ENCODE measurements at regions not wholly inside any gene's neighbourhood (a gene's known extent, or its start where the extent isn't known, plus 50 kb on each side); places are given as distances from the start of the nearest gene placed in this dataset.

DNA sequence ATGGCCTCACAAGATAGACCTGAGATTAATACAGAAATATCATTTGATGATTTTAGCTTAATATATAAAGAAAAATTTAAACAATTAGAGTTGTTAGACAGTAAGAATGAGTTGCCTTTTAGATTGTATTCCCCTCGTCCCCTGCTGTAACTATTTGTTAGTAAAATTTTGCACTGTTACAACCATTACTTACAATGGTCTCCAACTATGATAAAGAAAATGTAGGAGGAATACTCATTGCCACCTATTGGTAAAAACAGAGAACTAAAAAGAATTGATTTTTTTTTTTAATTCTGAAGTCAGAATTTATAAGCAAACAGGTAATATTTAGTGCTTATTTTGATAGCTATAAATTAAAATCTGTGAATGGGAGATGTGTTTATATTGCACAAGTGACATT, 937.6 kb downstream of the TLE4 start:
- CTCF ChIA-PET, result no interaction called here
- BruUV-seq (replicated peaks), result no TSS peak
- Mint-ChIP-seq H3K27me3 (ENCODE audit: unreplicated experiment) (no peaks in the 10 kb centered on the region), H3K4me1 (ENCODE audit: low read depth, unreplicated experiment) (no peaks in the 10 kb centered on the region), H3K4me3 (ENCODE audit: low read depth, unreplicated experiment) (no peak overlapping the region), H3K27ac (ENCODE audit: unreplicated experiment) (no peak overlapping the region), H3K36me3 (ENCODE audit: insufficient read depth, unreplicated experiment) (no peaks in the 10 kb centered on the region), H3K9me3 (ENCODE audit: low read depth, unreplicated experiment) (no peaks in the 10 kb centered on the region)
- intact Hi-C loops (cut with micrococcal nuclease; ENCODE audit: unreplicated experiment), result loop anchor here (5.0 kb wide), 1 partner anchor 222 kb away; no protein-coding TSS in a partner anchor
- DNase-seq, result no peak
- TF ChIP-seq, protein P1, sequence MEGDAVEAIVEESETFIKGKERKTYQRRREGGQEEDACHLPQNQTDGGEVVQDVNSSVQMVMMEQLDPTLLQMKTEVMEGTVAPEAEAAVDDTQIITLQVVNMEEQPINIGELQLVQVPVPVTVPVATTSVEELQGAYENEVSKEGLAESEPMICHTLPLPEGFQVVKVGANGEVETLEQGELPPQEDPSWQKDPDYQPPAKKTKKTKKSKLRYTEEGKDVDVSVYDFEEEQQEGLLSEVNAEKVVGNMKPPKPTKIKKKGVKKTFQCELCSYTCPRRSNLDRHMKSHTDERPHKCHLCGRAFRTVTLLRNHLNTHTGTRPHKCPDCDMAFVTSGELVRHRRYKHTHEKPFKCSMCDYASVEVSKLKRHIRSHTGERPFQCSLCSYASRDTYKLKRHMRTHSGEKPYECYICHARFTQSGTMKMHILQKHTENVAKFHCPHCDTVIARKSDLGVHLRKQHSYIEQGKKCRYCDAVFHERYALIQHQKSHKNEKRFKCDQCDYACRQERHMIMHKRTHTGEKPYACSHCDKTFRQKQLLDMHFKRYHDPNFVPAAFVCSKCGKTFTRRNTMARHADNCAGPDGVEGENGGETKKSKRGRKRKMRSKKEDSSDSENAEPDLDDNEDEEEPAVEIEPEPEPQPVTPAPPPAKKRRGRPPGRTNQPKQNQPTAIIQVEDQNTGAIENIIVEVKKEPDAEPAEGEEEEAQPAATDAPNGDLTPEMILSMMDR (IDR thresholded peaks at IDR 0.05; ENCODE audit: unreplicated experiment), result no peak

DNA sequence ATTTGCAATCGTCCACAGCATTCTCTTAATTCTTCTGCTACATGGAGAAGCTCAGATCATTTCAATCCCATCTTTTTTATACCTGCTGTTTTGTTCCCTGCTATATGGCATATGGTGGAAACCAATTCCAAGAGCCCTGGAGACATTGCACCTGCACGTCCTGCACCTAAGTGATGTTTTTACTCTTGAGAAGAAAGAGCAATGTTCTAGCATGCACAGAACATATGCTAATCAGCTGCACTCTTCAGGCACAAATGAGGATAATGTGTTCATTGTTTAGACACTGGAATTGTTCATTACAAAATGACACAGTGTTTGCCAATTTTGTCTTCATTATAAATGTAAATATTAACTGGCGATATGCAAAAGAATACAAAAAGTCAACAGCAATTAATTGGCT, 935.8 kb downstream of the TLE4 start:
- DNase-seq, result no peak
- Mint-ChIP-seq H3K9me3 (ENCODE audit: low read depth, unreplicated experiment) (no peaks in the 10 kb centered on the region), H3K27me3 (ENCODE audit: unreplicated experiment) (no peaks in the 10 kb centered on the region), H3K4me3 (ENCODE audit: low read depth, unreplicated experiment) (no peak overlapping the region), H3K27ac (ENCODE audit: unreplicated experiment) (no peak overlapping the region), H3K36me3 (ENCODE audit: insufficient read depth, unreplicated experiment) (no peaks in the 10 kb centered on the region), H3K4me1 (ENCODE audit: low read depth, unreplicated experiment) (no peaks in the 10 kb centered on the region)
- BruUV-seq (replicated peaks), result no TSS peak
- intact Hi-C loops (cut with micrococcal nuclease; ENCODE audit: unreplicated experiment), result loop anchor here (5.0 kb wide), 1 partner anchor 220 kb away; no protein-coding TSS in a partner anchor
- TF ChIP-seq, protein P1 (IDR thresholded peaks at IDR 0.05; ENCODE audit: unreplicated experiment), result no peak
- CTCF ChIA-PET, result no interaction called here

GRCh38 chr9:80504601-80505230, 933.0 kb downstream of the TLE4 start:
- DNase-seq, result no peak
- CTCF ChIA-PET, result no interaction called here
- TF ChIP-seq, protein P1 (IDR thresholded peaks at IDR 0.05; ENCODE audit: unreplicated experiment), result no peak
- Mint-ChIP-seq H3K4me1 (ENCODE audit: low read depth, unreplicated experiment) (no peaks in the 10 kb centered on the region), H3K9me3 (ENCODE audit: low read depth, unreplicated experiment) (no peaks in the 10 kb centered on the region), H3K27me3 (ENCODE audit: unreplicated experiment) (no peaks in the 10 kb centered on the region), H3K4me3 (ENCODE audit: low read depth, unreplicated experiment) (no peak overlapping the region), H3K36me3 (ENCODE audit: insufficient read depth, unreplicated experiment) (no peaks in the 10 kb centered on the region), H3K27ac (ENCODE audit: unreplicated experiment) (no peak overlapping the region)
- intact Hi-C loops (cut with micrococcal nuclease; ENCODE audit: unreplicated experiment), result loop anchor here (5.0 kb wide), 1 partner anchor 217 kb away; no protein-coding TSS in a partner anchor
- no TSS peak for BruUV-seq (replicated peaks)

- no peaks in the 10 kb centered on the region for H3K36me3 Mint-ChIP-seq (ENCODE audit: insufficient read depth, unreplicated experiment)
- H3K27me3 Mint-ChIP-seq (ENCODE audit: unreplicated experiment), result no peaks in the 10 kb centered on the region
- H3K4me3 Mint-ChIP-seq (ENCODE audit: low read depth, unreplicated experiment), result no peak overlapping the region
- no peak overlapping the region for H3K27ac Mint-ChIP-seq (ENCODE audit: unreplicated experiment)
- BruUV-seq (replicated peaks), result no TSS peak
- TF ChIP-seq, protein P1 (IDR thresholded peaks at IDR 0.05; ENCODE audit: unreplicated experiment), result no peak
- H3K9me3 Mint-ChIP-seq (ENCODE audit: low read depth, unreplicated experiment), result no peaks in the 10 kb centered on the region
- no peak for DNase-seq
- no peaks in the 10 kb centered on the region for H3K4me1 Mint-ChIP-seq (ENCODE audit: low read depth, unreplicated experiment)
- intact Hi-C loops (cut with micrococcal nuclease; ENCODE audit: unreplicated experiment), result no loop called here
- CTCF ChIA-PET, result no interaction called here
These were observed 932.0 kb downstream of the TLE4 start for GRCh38 chr9:80503671-80504281.
